ENCODE measurements at regions not wholly inside any gene's neighbourhood (a gene's known extent, or its start where the extent isn't known, plus 50 kb on each side); places are given as distances from the start of the nearest gene placed in this dataset.
A peak's percentile ranks its signal among the peaks of the same experiment; 100 is the strongest.

DNA sequence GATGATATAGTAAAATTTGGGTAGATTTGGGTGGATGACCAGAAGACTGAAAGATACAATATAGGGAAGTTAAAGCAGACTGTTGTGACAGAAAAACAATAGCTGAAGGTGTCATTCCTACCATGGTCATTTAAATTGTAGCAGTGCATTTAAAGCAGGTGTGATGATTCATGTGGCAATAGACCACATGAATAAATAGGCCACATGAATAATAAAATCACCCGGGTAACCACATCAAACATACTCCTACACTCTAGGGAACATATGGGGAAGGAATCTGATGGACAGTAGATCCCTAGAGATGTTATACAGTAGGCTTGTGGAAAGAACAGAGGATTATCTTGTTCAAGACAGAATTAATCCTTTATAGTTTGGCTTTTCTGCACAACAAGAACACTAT is 392.6 kb downstream of the SLITRK5 start:
- no peak overlapping the region for H3K4me3 ChIP-seq (replicated peaks; ENCODE audit: low read depth, low read length)
- no peak for DNase-seq (ENCODE audit: low read depth)
- TF ChIP-seq, protein P1, sequence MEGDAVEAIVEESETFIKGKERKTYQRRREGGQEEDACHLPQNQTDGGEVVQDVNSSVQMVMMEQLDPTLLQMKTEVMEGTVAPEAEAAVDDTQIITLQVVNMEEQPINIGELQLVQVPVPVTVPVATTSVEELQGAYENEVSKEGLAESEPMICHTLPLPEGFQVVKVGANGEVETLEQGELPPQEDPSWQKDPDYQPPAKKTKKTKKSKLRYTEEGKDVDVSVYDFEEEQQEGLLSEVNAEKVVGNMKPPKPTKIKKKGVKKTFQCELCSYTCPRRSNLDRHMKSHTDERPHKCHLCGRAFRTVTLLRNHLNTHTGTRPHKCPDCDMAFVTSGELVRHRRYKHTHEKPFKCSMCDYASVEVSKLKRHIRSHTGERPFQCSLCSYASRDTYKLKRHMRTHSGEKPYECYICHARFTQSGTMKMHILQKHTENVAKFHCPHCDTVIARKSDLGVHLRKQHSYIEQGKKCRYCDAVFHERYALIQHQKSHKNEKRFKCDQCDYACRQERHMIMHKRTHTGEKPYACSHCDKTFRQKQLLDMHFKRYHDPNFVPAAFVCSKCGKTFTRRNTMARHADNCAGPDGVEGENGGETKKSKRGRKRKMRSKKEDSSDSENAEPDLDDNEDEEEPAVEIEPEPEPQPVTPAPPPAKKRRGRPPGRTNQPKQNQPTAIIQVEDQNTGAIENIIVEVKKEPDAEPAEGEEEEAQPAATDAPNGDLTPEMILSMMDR (IDR thresholded peaks at IDR 0.05; ENCODE audit: low read length, missing control alignments): no peak

DNA sequence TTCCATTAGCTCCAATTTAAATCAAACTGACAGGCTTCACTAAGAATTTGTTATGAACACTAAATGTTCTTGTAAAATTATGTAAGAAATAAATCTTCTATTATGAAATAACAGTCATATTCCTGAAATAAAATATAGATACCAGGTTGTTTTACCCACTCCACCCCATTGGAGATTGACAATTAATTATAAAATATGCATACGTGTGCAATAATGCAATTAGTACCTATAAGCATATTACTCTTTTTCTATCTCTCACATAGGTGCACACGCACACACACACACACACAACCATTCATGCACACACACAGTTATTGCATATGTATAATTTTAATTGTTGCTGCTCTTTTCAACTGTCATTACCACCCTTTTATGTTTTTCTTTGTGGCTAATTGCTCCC is 395.7 kb downstream of the SLITRK5 start:
- TF ChIP-seq, protein P1 (IDR thresholded peaks at IDR 0.05; ENCODE audit: low read length, missing control alignments): no peak
- H3K4me3 ChIP-seq (replicated peaks; ENCODE audit: low read depth, low read length): no peak overlapping the region
- no peak for DNase-seq (ENCODE audit: low read depth)

DNA sequence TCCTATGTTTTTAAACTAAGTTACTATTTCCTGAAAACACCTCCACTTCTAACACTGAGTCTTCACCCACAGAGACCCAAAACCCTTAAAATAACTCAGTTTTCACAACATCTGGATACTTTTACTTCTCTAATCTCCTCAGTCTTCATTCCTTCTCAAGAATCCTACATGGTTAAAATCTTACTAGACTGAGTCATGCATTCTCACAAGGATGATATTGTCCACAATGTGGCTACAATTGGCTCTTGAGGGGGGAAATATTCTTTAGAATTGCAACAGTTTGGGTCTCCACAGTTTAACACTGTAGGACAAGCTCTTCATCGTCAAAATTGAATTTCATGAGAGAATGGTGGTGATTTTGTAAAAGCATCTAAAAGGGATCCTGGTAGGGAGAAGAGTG is 397.1 kb downstream of the SLITRK5 start:
- DNase-seq (ENCODE audit: low read depth): no peak
- TF ChIP-seq, protein P1 (IDR thresholded peaks at IDR 0.05; ENCODE audit: low read length, missing control alignments): no peak
- no peak overlapping the region for H3K4me3 ChIP-seq (replicated peaks; ENCODE audit: low read depth, low read length)

DNA sequence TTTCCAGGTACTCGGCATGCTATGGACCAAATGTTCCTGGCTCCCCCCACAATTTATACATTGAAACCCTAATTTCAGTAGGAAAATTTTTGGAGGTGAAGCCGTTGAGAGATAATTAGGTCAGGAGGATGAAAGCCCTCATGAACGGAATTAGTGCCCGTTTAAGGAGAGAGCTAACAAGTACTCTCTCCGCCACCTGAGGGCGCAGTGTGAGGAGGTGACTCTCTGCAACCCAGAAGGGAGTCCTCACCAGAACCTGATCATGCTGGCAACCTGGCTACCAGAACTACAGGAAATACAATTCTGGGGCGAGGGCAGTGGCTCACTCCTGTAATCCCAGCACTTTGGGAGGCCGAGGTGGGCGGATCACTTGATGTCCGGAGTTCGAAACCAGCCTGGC is 397.8 kb downstream of the SLITRK5 start:
- DNase-seq (ENCODE audit: low read depth): no peak
- H3K4me3 ChIP-seq (replicated peaks; ENCODE audit: low read depth, low read length): no peak overlapping the region
- TF ChIP-seq, protein P1 (IDR thresholded peaks at IDR 0.05; ENCODE audit: low read length, missing control alignments): no peak

DNA sequence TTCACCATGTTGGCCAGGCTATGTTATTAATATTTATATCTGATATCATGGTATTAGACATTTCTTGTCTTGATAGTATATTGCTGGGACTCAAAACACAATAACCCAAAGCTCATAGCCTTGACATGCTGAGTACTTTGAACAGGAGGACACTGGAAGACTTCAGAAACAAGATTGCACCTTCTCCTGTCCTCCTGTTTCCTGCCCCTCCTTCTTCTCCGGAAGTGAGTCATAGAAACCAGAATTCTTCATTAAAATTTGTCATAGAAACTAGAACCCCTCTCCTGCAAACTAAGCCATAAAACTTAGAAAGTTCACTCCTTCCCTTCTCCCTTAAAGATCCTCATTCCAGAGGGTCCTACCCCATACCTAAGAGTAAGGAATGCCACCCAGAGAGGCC is 400.2 kb downstream of the SLITRK5 start:
- TF ChIP-seq, protein P1 (IDR thresholded peaks at IDR 0.05; ENCODE audit: low read length, missing control alignments): no peak
- DNase-seq (ENCODE audit: low read depth): no peak
- no peak overlapping the region for H3K4me3 ChIP-seq (replicated peaks; ENCODE audit: low read depth, low read length)

DNA sequence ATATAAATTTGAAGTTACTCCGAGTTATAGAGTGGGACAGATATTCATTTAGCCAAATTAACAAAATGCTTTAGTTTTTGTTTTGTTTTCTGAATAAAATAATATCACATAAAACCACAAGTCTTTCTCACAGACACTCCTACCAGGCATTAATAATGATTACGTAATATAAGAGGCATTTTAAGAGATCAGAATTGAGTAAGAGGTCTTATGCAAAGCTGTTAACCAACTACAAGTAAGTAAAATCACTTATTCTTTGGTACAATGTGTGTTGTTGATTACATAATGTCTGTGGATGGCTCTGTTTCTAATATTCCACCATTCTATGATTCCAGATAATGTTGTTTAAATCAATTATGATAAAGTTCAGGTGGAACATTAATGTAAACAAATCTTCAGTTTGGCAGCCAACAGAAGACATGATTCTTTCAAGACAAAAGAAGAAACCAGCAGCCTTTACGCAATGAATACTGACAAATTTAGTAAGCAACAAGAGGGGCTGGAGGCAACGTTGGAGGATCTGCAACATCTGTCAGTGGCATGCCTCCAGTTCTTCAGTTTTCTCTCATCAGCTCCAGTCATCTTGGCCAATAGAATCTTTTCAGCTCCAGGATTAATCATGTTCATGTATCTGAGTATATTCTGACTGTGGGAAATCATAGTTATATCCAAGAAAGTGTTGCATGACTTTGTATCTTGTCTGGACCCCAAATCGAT is 403.8 kb downstream of the SLITRK5 start:
- no peak overlapping the region for H3K4me3 ChIP-seq (replicated peaks; ENCODE audit: low read depth, low read length)
- TF ChIP-seq, protein P1 (IDR thresholded peaks at IDR 0.05; ENCODE audit: low read length, missing control alignments): no peak
- DNase-seq (ENCODE audit: low read depth): peak; percentile 3

DNA sequence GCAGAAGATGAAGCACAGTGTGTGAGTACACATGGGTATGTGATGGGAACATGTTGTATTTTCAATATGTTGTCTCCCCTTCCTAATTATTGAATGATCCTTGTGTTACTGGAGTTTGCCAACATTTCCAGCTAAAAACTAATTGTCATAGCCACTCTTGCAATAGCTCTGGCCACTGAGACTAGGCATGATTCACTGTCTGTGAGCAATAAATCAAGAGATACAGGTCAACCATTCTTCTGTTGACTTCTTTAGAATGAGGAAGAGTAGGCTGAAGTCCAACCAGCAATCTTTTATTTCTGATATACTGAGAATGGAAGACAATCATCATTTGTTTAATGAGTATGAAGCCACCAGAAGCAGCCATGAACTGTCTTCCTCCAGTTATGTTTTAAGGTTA is 413.9 kb downstream of the SLITRK5 start:
- no peak overlapping the region for H3K4me3 ChIP-seq (replicated peaks; ENCODE audit: low read depth, low read length)
- TF ChIP-seq, protein P1 (IDR thresholded peaks at IDR 0.05; ENCODE audit: low read length, missing control alignments): no peak
- no peak for DNase-seq (ENCODE audit: low read depth)
